Endodermal cell (in vitro differentiated cells): ENCODE measurements at regions not wholly inside any gene's neighbourhood (a gene's known extent, or its start where the extent isn't known, plus 50 kb on each side); places are given as distances from the start of the nearest gene placed in this dataset.

Experiments
- DNase-seq: peaks from one replicate; pipeline ENCODE4 v3.0.0-alpha.2; 2017
- H3K27ac ChIP-seq: 2 replicates; pipeline ENCODE4 v1.5.1; 2013; ENCODE audit warnings: mild to moderate bottlenecking, low read depth, low read length, moderate library complexity
- H3K27me3 ChIP-seq: 2 replicates; pipeline ENCODE4 v1.6.1; 2013; ENCODE audit warnings: mild to moderate bottlenecking, low read length, moderate library complexity; ENCODE audit not compliant: insufficient read depth, control insufficient read depth, poor library complexity, severe bottlenecking
- H3K36me3 ChIP-seq: 2 replicates; pipeline ENCODE4 v1.7.0; 2013; ENCODE audit warnings: mild to moderate bottlenecking, low read length, moderate library complexity; ENCODE audit not compliant: control insufficient read depth, insufficient read depth
- H3K4me1 ChIP-seq: one replicate; pipeline ENCODE4 v1.7.0; 2013; ENCODE audit warnings: low read length; ENCODE audit not compliant: control insufficient read depth, insufficient read depth
- H3K4me3 ChIP-seq: 2 replicates; pipeline ENCODE4 v1.5.1; 2013; ENCODE audit warnings: mild to moderate bottlenecking, low read length, moderate library complexity
- H3K9ac ChIP-seq: 2 replicates; pipeline ENCODE4 v1.6.1; 2013; ENCODE audit warnings: mild to moderate bottlenecking, low read length, moderate library complexity; ENCODE audit not compliant: poor library complexity, severe bottlenecking; ENCODE audit errors: extremely low read depth
- H3K9me3 ChIP-seq: 2 replicates; pipeline ENCODE4 v1.6.1; 2013; ENCODE audit warnings: mild to moderate bottlenecking, low read length, moderate library complexity; ENCODE audit not compliant: control insufficient read depth
- H3K27ac Mint-ChIP-seq: 2 replicates; pipeline ENCODE4 v1.8.0; 2020; ENCODE audit warnings: mixed read lengths
- H3K27me3 Mint-ChIP-seq: 2 replicates; pipeline ENCODE4 v1.8.0; 2021; ENCODE audit warnings: mild to moderate bottlenecking, mixed read lengths; ENCODE audit not compliant: insufficient read depth
- H3K36me3 Mint-ChIP-seq: 2 replicates; pipeline ENCODE4 v1.8.0; 2020; ENCODE audit warnings: low read depth, mixed read lengths
- H3K4me1 Mint-ChIP-seq: 2 replicates; pipeline ENCODE4 v1.8.0; 2020; ENCODE audit warnings: mixed read lengths
- H3K4me3 Mint-ChIP-seq: 2 replicates; pipeline ENCODE4 v1.8.0; 2020; ENCODE audit warnings: mild to moderate bottlenecking, moderate library complexity, mixed read lengths
- H3K9me3 Mint-ChIP-seq: 2 replicates; pipeline ENCODE4 v1.8.0; 2020; ENCODE audit warnings: mild to moderate bottlenecking, mixed read lengths
- CTCF ChIP-seq: fragments of 200-600 bp; sonication (generic); conservative IDR thresholded peaks from 2 replicates; pipeline ENCODE4 v1.5.0; 2021; ENCODE audit warnings: antibody characterized with exemption, mild to moderate bottlenecking
- WGBS, 2 experiments: methylation state at CpG; one replicate each; pipeline versions ENCODE4 v1.1.5 to v1.1.7; 2013; ENCODE audit warnings: missing lambda C conversion rate in 2 of 2, mixed read lengths in 1 of 2; ENCODE audit not compliant: insufficient coverage in 1 of 2, insufficient read length in 1 of 2; 5-methylcytosine and 5-hydroxymethylcytosine counted together

- Histone ChIP-seq H3K9me3 (no peaks in the 10 kb centered on the region), H3K36me3 (no peaks in the 10 kb centered on the region), H3K27me3 (peaks cover 43% of the 10 kb centered on the region), H3K4me3 (no peak overlapping the region), H3K9ac (no peak overlapping the region), H3K4me1 (no peaks in the 10 kb centered on the region), H3K27ac (no peak overlapping the region)
- no peaks in the 10 kb centered on the region for H3K9me3 Mint-ChIP-seq
- no peak for DNase-seq
- 100% methylated on average over 1 of the region's 1 CpG; no CpG with 5 or more reads in 1 of the 2 experiments for WGBS, 2 experiments
- peaks cover 48% of the 10 kb centered on the region for H3K27me3 Mint-ChIP-seq
- peaks cover 28% of the 10 kb centered on the region for H3K4me1 Mint-ChIP-seq
- no peak overlapping the region for H3K4me3 Mint-ChIP-seq
- no peak overlapping the region for H3K27ac Mint-ChIP-seq
- no peaks in the 10 kb centered on the region for H3K36me3 Mint-ChIP-seq
- TF ChIP-seq CTCF, result no peak
These were observed 72.7 kb upstream of the GRIP1 start for GRCh38 chr12:66751432-66752113.

GRCh38 chr12:66753810-66754209 is 74.9 kb upstream of the GRIP1 start:
- Histone ChIP-seq H3K27ac (no peak overlapping the region), H3K36me3 (no peaks in the 10 kb centered on the region), H3K4me3 (no peak overlapping the region), H3K9ac (no peak overlapping the region), H3K9me3 (no peaks in the 10 kb centered on the region), H3K27me3 (peaks cover 34% of the 10 kb centered on the region), H3K4me1 (no peaks in the 10 kb centered on the region)
- Mint-ChIP-seq H3K27ac (no peak overlapping the region), H3K36me3 (no peaks in the 10 kb centered on the region), H3K4me1 (peaks cover 21% of the 10 kb centered on the region), H3K4me3 (no peak overlapping the region), H3K9me3 (peaks cover under 1% of the 10 kb centered on the region), H3K27me3 (peaks cover 38% of the 10 kb centered on the region)
- DNase-seq, result no peak
- WGBS, 2 experiments, result no CpG with 5 or more reads among the region's 1 CpG
- TF ChIP-seq CTCF, result no peak

GRCh38 chr12:66755727-66756395 is 77.0 kb upstream of the GRIP1 start:
- TF ChIP-seq CTCF, result no peak
- Mint-ChIP-seq H3K4me3 (no peak overlapping the region), H3K4me1 (peaks cover 21% of the 10 kb centered on the region), H3K9me3 (peaks cover 18% of the 10 kb centered on the region), H3K27ac (no peak overlapping the region), H3K36me3 (peaks cover 3% of the 10 kb centered on the region), H3K27me3 (peaks cover 21% of the 10 kb centered on the region)
- Histone ChIP-seq H3K27me3 (peaks cover 14% of the 10 kb centered on the region), H3K4me1 (no peaks in the 10 kb centered on the region), H3K4me3 (no peak overlapping the region), H3K36me3 (no peaks in the 10 kb centered on the region), H3K27ac (no peak overlapping the region), H3K9ac (no peak overlapping the region), H3K9me3 (peaks cover 9% of the 10 kb centered on the region)
- 93 to 100% methylated on average over 2 of the region's 2 CpGs for WGBS, 2 experiments
- DNase-seq, result no peak
